ENCODE measurements at regions not wholly inside any gene's neighbourhood (a gene's known extent, or its start where the extent isn't known, plus 50 kb on each side); places are given as distances from the start of the nearest gene placed in this dataset.

DNA sequence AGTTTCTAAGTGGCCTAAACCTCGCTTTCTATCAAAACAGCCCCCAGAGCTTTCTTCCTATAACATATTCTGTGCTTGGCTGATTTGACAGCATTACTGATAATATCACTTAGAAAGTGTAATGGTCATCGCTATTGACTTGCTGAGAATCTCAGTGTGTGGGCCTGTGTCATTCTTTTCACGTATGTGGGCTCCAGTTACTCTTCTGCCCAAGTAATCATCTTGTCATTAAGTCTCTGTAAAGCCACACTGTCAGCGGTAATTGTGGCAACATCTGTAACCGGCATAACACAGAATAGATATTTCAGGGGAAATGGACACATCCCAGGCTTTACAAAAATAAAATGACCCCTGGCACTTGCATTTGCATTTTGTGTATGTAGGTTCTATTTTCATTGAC lies 313.6 kb upstream of the LMCD1 start:
- TF ChIP-seq, protein P1, sequence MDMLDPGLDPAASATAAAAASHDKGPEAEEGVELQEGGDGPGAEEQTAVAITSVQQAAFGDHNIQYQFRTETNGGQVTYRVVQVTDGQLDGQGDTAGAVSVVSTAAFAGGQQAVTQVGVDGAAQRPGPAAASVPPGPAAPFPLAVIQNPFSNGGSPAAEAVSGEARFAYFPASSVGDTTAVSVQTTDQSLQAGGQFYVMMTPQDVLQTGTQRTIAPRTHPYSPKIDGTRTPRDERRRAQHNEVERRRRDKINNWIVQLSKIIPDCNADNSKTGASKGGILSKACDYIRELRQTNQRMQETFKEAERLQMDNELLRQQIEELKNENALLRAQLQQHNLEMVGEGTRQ (IDR thresholded peaks at IDR 0.05; ENCODE audit: low read depth, low read length): no peak
- TF ChIP-seq MXI1 (IDR thresholded peaks at IDR 0.05; ENCODE audit: borderline replicate concordance, low read depth, low read length): no peak
- TF ChIP-seq, protein P2, sequence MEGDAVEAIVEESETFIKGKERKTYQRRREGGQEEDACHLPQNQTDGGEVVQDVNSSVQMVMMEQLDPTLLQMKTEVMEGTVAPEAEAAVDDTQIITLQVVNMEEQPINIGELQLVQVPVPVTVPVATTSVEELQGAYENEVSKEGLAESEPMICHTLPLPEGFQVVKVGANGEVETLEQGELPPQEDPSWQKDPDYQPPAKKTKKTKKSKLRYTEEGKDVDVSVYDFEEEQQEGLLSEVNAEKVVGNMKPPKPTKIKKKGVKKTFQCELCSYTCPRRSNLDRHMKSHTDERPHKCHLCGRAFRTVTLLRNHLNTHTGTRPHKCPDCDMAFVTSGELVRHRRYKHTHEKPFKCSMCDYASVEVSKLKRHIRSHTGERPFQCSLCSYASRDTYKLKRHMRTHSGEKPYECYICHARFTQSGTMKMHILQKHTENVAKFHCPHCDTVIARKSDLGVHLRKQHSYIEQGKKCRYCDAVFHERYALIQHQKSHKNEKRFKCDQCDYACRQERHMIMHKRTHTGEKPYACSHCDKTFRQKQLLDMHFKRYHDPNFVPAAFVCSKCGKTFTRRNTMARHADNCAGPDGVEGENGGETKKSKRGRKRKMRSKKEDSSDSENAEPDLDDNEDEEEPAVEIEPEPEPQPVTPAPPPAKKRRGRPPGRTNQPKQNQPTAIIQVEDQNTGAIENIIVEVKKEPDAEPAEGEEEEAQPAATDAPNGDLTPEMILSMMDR (conservative IDR thresholded peaks at IDR 0.05; ENCODE audit: low read depth, low read length): no peak
- TF ChIP-seq MAZ (IDR thresholded peaks at IDR 0.05; ENCODE audit: borderline replicate concordance, low read depth, low read length): no peak
- TF ChIP-seq POLR2A (IDR thresholded peaks at IDR 0.05; ENCODE audit: low read depth, low read length): no peak
- TF ChIP-seq CEBPB (IDR thresholded peaks at IDR 0.05; ENCODE audit: low read depth, low read length): no peak
- no peak for TF ChIP-seq MAFK (IDR thresholded peaks at IDR 0.05; ENCODE audit: low read depth, low read length)
- TF ChIP-seq, protein P3, sequence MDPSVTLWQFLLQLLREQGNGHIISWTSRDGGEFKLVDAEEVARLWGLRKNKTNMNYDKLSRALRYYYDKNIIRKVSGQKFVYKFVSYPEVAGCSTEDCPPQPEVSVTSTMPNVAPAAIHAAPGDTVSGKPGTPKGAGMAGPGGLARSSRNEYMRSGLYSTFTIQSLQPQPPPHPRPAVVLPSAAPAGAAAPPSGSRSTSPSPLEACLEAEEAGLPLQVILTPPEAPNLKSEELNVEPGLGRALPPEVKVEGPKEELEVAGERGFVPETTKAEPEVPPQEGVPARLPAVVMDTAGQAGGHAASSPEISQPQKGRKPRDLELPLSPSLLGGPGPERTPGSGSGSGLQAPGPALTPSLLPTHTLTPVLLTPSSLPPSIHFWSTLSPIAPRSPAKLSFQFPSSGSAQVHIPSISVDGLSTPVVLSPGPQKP (IDR thresholded peaks at IDR 0.05; ENCODE audit: borderline replicate concordance, low read depth, low read length): no peak
- TF ChIP-seq CHD1 (IDR thresholded peaks at IDR 0.05; ENCODE audit: low read depth, low read length): no peak
- no peak for TF ChIP-seq SMC3 (IDR thresholded peaks at IDR 0.05; ENCODE audit: low read depth, low read length)
- no peak for TF ChIP-seq BHLHE40 (IDR thresholded peaks at IDR 0.05; ENCODE audit: low read depth, low read length)
- TF ChIP-seq RAD21 (IDR thresholded peaks at IDR 0.05; ENCODE audit: low read length): no peak

Data from IMR-90 (cell line).